Sigmoid colon (tissue), 4 donors: ENCODE measurements at regions not wholly inside any gene's neighbourhood (a gene's known extent, or its start where the extent isn't known, plus 50 kb on each side); places are given as distances from the start of the nearest gene placed in this dataset.

Source experiments
- EP300 ChIP-seq, 4 donors: sonication (generic); formaldehyde crosslinking; IDR thresholded peaks; one replicate each; pipeline ENCODE4 v1.6.1; 2017; ENCODE audit warnings: antibody characterized with exemption in 4 of 4
- POLR2A ChIP-seq, 2 donors: fragments of 450-650 bp; IDR thresholded peaks; one replicate each; pipeline ENCODE4 v1.6.1; 2016; ENCODE audit warnings: antibody characterized with exemption in 2 of 2, mild to moderate bottlenecking in 2 of 2, moderate library complexity in 2 of 2
- POLR2AphosphoS5 ChIP-seq, 4 donors: sonication (generic); formaldehyde crosslinking; IDR thresholded peaks; one replicate each; pipeline ENCODE4 v1.6.1; 2017; ENCODE audit warnings: antibody characterized with exemption in 4 of 4
- TF ChIP-seq, protein P1 (sequence below), 4 experiments: fragments of 450-650 bp in 3 of 4; fragments of 200-600 bp in 1 of 4; IDR thresholded peaks; one replicate each; pipeline ENCODE4 v1.5.1; 2016 to 2019; ENCODE audit warnings: antibody characterized with exemption in 4 of 4, mild to moderate bottlenecking in 3 of 4, moderate library complexity in 2 of 4

GRCh38 chr1:4599951-4600481 lies 54.4 kb upstream of the AJAP1 start:
- TF ChIP-seq, protein P1, sequence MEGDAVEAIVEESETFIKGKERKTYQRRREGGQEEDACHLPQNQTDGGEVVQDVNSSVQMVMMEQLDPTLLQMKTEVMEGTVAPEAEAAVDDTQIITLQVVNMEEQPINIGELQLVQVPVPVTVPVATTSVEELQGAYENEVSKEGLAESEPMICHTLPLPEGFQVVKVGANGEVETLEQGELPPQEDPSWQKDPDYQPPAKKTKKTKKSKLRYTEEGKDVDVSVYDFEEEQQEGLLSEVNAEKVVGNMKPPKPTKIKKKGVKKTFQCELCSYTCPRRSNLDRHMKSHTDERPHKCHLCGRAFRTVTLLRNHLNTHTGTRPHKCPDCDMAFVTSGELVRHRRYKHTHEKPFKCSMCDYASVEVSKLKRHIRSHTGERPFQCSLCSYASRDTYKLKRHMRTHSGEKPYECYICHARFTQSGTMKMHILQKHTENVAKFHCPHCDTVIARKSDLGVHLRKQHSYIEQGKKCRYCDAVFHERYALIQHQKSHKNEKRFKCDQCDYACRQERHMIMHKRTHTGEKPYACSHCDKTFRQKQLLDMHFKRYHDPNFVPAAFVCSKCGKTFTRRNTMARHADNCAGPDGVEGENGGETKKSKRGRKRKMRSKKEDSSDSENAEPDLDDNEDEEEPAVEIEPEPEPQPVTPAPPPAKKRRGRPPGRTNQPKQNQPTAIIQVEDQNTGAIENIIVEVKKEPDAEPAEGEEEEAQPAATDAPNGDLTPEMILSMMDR (IDR thresholded peaks at IDR 0.05) = no peak
- TF ChIP-seq POLR2AphosphoS5 (IDR thresholded peaks at IDR 0.05) (no peak), POLR2A (IDR thresholded peaks at IDR 0.05) (no peak), EP300 (IDR thresholded peaks at IDR 0.05) (no peak)
